ENCODE measurements at regions not wholly inside any gene's neighbourhood (a gene's known extent, or its start where the extent isn't known, plus 50 kb on each side); places are given as distances from the start of the nearest gene placed in this dataset.
A peak's percentile ranks its signal among the peaks of the same experiment; 100 is the strongest.

- no peak overlapping the region for H3K9ac ChIP-seq (ENCODE audit: extremely low read depth, low read length, poor library complexity, severe bottlenecking)
- no peak for DNase-seq
These were observed 170.3 kb upstream of the MGAT5 start for GRCh38 chr2:134083548-134083947.

GRCh38 chr2:134086594-134087219 is 167.2 kb upstream of the MGAT5 start:
- Histone ChIP-seq H3K27ac (ENCODE audit: low read depth, low read length) (peak overlapping the region; percentile 42), H3K4me3 (ENCODE audit: low read length) (peak overlapping the region; percentile 68), H3K27me3 (ENCODE audit: control insufficient read depth, insufficient read depth, low read length, poor library complexity, severe bottlenecking) (peaks cover 19% of the 10 kb centered on the region), H3K36me3 (ENCODE audit: control insufficient read depth, insufficient read depth, low read length) (no peaks in the 10 kb centered on the region), H3K9me3 (ENCODE audit: control insufficient read depth, low read length) (no peaks in the 10 kb centered on the region), H3K9ac (ENCODE audit: extremely low read depth, low read length, poor library complexity, severe bottlenecking) (peak overlapping the region; percentile 23), H3K4me1 (ENCODE audit: control insufficient read depth, insufficient read depth, low read length) (no peaks in the 10 kb centered on the region)
- peak overlapping the region; percentile 26 for H3K4me3 Mint-ChIP-seq
- peak overlapping the region; percentile 62 for H3K27ac Mint-ChIP-seq
- H3K9me3 Mint-ChIP-seq, result peaks cover 2% of the 10 kb centered on the region
- TF ChIP-seq CTCF (conservative IDR thresholded peaks at IDR 0.05), result no peak
- WGBS, 2 experiments (ENCODE audit: insufficient coverage in 1 of 2, insufficient read length in 1 of 2), result 21 to 34% methylated on average over 7 to 9 of the region's 9 CpGs
- peaks cover 2% of the 10 kb centered on the region for H3K36me3 Mint-ChIP-seq (ENCODE audit: low read depth)
- peaks cover 8% of the 10 kb centered on the region for H3K27me3 Mint-ChIP-seq (ENCODE audit: insufficient read depth)
- H3K4me1 Mint-ChIP-seq, result peaks cover 27% of the 10 kb centered on the region
- peak; percentile 64 for DNase-seq

More at GRCh38 chr2:134083548-134083947, 170.3 kb upstream of the MGAT5 start:
- Mint-ChIP-seq H3K4me1 (peaks cover 46% of the 10 kb centered on the region), H3K9me3 (no peaks in the 10 kb centered on the region), H3K4me3 (no peak overlapping the region), H3K27me3 (ENCODE audit: insufficient read depth) (peaks cover 9% of the 10 kb centered on the region), H3K36me3 (ENCODE audit: low read depth) (no peaks in the 10 kb centered on the region), H3K27ac (no peak overlapping the region)
- Histone ChIP-seq H3K4me1 (ENCODE audit: control insufficient read depth, insufficient read depth, low read length) (no peaks in the 10 kb centered on the region), H3K27ac (ENCODE audit: low read depth, low read length) (no peak overlapping the region), H3K27me3 (ENCODE audit: control insufficient read depth, insufficient read depth, low read length, poor library complexity, severe bottlenecking) (peaks cover 19% of the 10 kb centered on the region), H3K36me3 (ENCODE audit: control insufficient read depth, insufficient read depth, low read length) (no peaks in the 10 kb centered on the region), H3K9me3 (ENCODE audit: control insufficient read depth, low read length) (no peaks in the 10 kb centered on the region), H3K4me3 (ENCODE audit: low read length) (no peak overlapping the region)
- WGBS, 2 experiments (ENCODE audit: insufficient coverage in 1 of 2, insufficient read length in 1 of 2), result 90% methylated on average over 5 of the region's 5 CpGs; no CpG with 5 or more reads in 1 of the 2 experiments
- no peak for TF ChIP-seq CTCF (conservative IDR thresholded peaks at IDR 0.05)

DNA sequence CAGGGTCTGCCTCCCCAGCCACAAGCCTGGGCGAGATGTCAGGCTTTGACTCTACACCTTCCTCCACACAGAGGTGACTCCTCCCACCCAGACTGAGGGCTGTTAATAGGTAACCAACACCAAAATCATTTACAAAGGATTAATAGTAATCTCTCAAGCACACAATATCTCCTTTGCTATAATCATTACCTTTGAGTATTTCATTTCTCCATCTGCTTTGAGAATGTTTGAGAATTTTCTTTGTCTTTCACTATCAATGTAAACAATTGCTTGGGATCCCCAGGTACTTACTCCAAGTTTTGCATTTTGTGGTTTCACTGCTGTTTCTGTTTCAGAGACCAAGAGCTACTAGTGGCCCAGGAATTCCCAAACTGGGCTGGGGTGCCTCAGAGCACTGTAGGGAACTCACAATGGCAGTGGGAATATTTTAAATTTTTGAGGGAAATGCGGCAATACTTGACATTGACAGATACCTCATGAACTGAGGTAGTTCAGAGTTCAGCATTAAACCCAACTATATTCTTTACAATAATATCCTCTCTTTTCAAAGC is 166.4 kb upstream of the MGAT5 start:
- H3K27ac Mint-ChIP-seq, result peak overlapping the region; percentile 62
- no peak for TF ChIP-seq CTCF (conservative IDR thresholded peaks at IDR 0.05)
- no peaks in the 10 kb centered on the region for H3K9me3 ChIP-seq (ENCODE audit: control insufficient read depth, low read length)
- peak overlapping the region; percentile 42 for H3K27ac ChIP-seq (ENCODE audit: low read depth, low read length)
- H3K4me3 ChIP-seq (ENCODE audit: low read length), result peak overlapping the region; percentile 68
- H3K36me3 Mint-ChIP-seq (ENCODE audit: low read depth), result peaks cover 2% of the 10 kb centered on the region
- peaks cover 31% of the 10 kb centered on the region for H3K4me1 Mint-ChIP-seq
- WGBS, 2 experiments (ENCODE audit: insufficient coverage in 1 of 2, insufficient read length in 1 of 2), result 54% methylated on average over 2 of the region's 2 CpGs; no CpG with 5 or more reads in 1 of the 2 experiments
- peaks cover 8% of the 10 kb centered on the region for H3K27me3 Mint-ChIP-seq (ENCODE audit: insufficient read depth)
- DNase-seq, result no peak
- peaks cover 2% of the 10 kb centered on the region for H3K9me3 Mint-ChIP-seq
- H3K27me3 ChIP-seq (ENCODE audit: control insufficient read depth, insufficient read depth, low read length, poor library complexity, severe bottlenecking), result peaks cover 19% of the 10 kb centered on the region
- H3K36me3 ChIP-seq (ENCODE audit: control insufficient read depth, insufficient read depth, low read length), result no peaks in the 10 kb centered on the region
- no peak overlapping the region for H3K9ac ChIP-seq (ENCODE audit: extremely low read depth, low read length, poor library complexity, severe bottlenecking)
- peak overlapping the region; percentile 26 for H3K4me3 Mint-ChIP-seq
- no peaks in the 10 kb centered on the region for H3K4me1 ChIP-seq (ENCODE audit: control insufficient read depth, insufficient read depth, low read length)
